Kidney (tissue), 13 donors: ENCODE measurements at regions not wholly inside any gene's neighbourhood (a gene's known extent, or its start where the extent isn't known, plus 50 kb on each side); places are given as distances from the start of the nearest gene placed in this dataset.

ENCODE experiments used
- DNase-seq, 5 donors: peaks; one replicate each; pipeline ENCODE4 v3.0.0-alpha.2; 2013 to 2020
- FAIRE-seq: peaks from 2 replicates; lab custom pipeline; 2012; peaks lifted over from hg19 to GRCh38; lab: Jason Lieb, UNC
- H3K27ac ChIP-seq, 2 donors: one replicate each; pipeline ENCODE4 v1.7.0; 2013; ENCODE audit warnings: low read depth in 2 of 2, low read length in 2 of 2, inconsistent platforms in 1 of 2
- H3K27me3 ChIP-seq: one replicate; pipeline ENCODE4 v1.7.1; 2013; ENCODE audit warnings: low read length, inconsistent platforms; ENCODE audit not compliant: control insufficient read depth, insufficient read depth
- H3K36me3 ChIP-seq, 3 donors: one replicate each; pipeline versions ENCODE4 v1.7.0 to v1.7.1; 2013; ENCODE audit warnings: low read length in 3 of 3, control low read depth in 1 of 3, inconsistent platforms in 1 of 3; ENCODE audit not compliant: insufficient read depth in 3 of 3, control insufficient read depth in 2 of 3
- H3K4me1 ChIP-seq, 3 donors: one replicate each; pipeline versions ENCODE4 v1.7.0 to v1.7.1; 2013; ENCODE audit warnings: low read length in 3 of 3, inconsistent platforms in 1 of 3, low read depth in 1 of 3; ENCODE audit not compliant: control insufficient read depth in 2 of 3, insufficient read depth in 2 of 3
- H3K4me3 ChIP-seq, 3 donors: one replicate each; pipeline versions ENCODE4 v1.7.0 to v1.8.1; 2013; ENCODE audit warnings: low read length in 3 of 3, control low read depth in 1 of 3, inconsistent platforms in 1 of 3
- H3K9ac ChIP-seq, 3 donors: one replicate each; pipeline versions ENCODE4 v1.7.0 to v1.7.1; 2013; ENCODE audit warnings: low read length in 3 of 3, control low read depth in 1 of 3, inconsistent platforms in 1 of 3
- H3K9me3 ChIP-seq, 3 donors: one replicate each; pipeline versions ENCODE4 v1.7.0 to v1.7.1; 2013; ENCODE audit warnings: low read length in 3 of 3, control low read depth in 1 of 3, inconsistent platforms in 1 of 3; ENCODE audit not compliant: control insufficient read depth in 2 of 3, insufficient read depth in 1 of 3
- intact Hi-C: fragments of 100-400 bp; cut with DNase I; formaldehyde crosslinking; loops from one replicate; pipeline ENCODE4 v1.11.1; 2022
- TF ChIP-seq, protein P1 (sequence below): IDR thresholded peaks from 3 replicates; pipeline ENCODE4 v1.5.1; 2012; ENCODE audit warnings: mild to moderate bottlenecking, moderate library complexity, borderline replicate concordance; ENCODE audit not compliant: insufficient read depth; ENCODE audit errors: extremely low read depth
- donor health status: control.
- donor health status: control.
- donor health status: control.
- donor health status: control.
- donor health status: control.
- donor health status: DM: yes; HTN: yes; CAD: no.
- donor health status: Normal renal cell carcinoma (clear cell type).

DNA sequence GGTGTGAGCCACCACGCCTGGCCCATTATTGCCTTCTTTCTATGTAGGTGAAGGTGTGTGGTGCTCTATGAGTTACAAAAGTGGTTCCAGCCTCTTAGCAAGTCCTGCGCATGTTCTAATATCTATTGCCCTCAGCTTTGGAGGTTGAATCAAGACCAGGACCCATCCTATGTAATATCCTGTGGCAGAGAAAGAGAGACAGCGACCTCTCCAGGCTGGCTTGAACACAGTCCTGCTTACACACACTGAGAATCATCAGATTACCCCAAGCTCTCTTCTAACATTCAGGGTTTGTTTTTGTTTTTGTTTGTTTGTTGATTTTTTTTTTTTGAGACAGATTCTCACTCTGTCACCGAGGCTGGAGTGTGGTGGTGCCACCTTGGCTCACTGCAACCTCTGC, 94.7 kb upstream of the OSMR start:
- intact Hi-C loops: no loop called here
- Histone ChIP-seq H3K27me3 (no peaks in the 10 kb centered on the region), H3K9ac (no peak overlapping the region), H3K9me3 (no peaks in the 10 kb centered on the region), H3K4me3 (no peak overlapping the region), H3K27ac (no peak overlapping the region), H3K4me1 (no peaks in the 10 kb centered on the region), H3K36me3 (no peaks in the 10 kb centered on the region)
- FAIRE-seq: no peak
- DNase-seq: no peak
- TF ChIP-seq, protein P1, sequence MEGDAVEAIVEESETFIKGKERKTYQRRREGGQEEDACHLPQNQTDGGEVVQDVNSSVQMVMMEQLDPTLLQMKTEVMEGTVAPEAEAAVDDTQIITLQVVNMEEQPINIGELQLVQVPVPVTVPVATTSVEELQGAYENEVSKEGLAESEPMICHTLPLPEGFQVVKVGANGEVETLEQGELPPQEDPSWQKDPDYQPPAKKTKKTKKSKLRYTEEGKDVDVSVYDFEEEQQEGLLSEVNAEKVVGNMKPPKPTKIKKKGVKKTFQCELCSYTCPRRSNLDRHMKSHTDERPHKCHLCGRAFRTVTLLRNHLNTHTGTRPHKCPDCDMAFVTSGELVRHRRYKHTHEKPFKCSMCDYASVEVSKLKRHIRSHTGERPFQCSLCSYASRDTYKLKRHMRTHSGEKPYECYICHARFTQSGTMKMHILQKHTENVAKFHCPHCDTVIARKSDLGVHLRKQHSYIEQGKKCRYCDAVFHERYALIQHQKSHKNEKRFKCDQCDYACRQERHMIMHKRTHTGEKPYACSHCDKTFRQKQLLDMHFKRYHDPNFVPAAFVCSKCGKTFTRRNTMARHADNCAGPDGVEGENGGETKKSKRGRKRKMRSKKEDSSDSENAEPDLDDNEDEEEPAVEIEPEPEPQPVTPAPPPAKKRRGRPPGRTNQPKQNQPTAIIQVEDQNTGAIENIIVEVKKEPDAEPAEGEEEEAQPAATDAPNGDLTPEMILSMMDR: no peak

DNA sequence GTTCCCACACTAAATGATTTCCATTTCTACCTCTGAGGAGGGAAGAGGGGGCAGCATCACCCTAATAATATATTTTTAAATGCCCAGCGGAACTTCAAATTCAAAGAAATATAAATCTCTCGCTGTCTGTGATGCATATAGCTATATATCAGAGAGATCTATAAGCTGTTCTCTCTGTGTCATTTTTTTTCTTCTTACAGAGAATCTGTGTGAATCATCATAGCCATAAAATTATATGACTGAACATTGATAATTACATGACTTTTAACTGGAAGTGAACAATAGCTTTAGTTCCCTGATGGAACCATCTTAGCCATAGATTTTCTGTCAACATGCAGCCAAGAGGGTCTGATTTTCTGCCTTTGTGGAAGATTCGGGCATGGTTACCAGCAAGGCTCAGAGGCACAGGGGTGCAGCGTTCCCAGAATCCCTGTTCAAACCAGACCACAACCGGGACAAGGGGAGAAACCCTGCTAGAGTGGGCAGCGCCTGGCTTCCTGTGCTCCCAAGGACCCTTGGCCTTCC, 93.7 kb upstream of the OSMR start:
- intact Hi-C loops: no loop called here
- no peak overlapping the region for H3K4me3 ChIP-seq
- no peaks in the 10 kb centered on the region for H3K9me3 ChIP-seq
- TF ChIP-seq, protein P1: no peak
- H3K27ac ChIP-seq: no peak overlapping the region
- DNase-seq: no peak
- no peak for FAIRE-seq
- H3K36me3 ChIP-seq: no peaks in the 10 kb centered on the region
- H3K4me1 ChIP-seq: no peaks in the 10 kb centered on the region
- no peaks in the 10 kb centered on the region for H3K27me3 ChIP-seq
- H3K9ac ChIP-seq: no peak overlapping the region

DNA sequence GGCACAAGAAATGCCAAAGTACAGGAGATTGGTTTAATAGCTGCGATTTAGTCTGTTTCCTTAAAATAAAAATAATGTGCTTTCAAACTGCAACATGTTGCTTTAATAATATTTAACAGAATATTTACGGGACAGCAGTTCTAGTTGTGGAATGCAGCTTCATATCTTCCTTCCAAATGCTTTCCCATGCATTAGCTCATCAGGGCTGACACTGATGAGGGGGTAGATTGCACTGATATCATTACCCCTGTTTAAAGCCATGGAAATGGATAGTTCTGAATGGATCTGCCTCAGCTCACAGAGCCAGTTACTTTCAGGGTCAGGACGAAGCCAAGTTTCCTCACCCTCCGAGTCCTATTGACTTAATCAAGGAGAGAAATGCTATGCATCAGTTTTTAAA, 93.2 kb upstream of the OSMR start:
- Histone ChIP-seq H3K27ac (no peak overlapping the region), H3K36me3 (no peaks in the 10 kb centered on the region), H3K9me3 (no peaks in the 10 kb centered on the region), H3K4me3 (no peak overlapping the region), H3K27me3 (no peaks in the 10 kb centered on the region), H3K4me1 (no peaks in the 10 kb centered on the region), H3K9ac (no peak overlapping the region)
- intact Hi-C loops: no loop called here
- FAIRE-seq: no peak
- TF ChIP-seq, protein P1: no peak
- DNase-seq: no peak

DNA sequence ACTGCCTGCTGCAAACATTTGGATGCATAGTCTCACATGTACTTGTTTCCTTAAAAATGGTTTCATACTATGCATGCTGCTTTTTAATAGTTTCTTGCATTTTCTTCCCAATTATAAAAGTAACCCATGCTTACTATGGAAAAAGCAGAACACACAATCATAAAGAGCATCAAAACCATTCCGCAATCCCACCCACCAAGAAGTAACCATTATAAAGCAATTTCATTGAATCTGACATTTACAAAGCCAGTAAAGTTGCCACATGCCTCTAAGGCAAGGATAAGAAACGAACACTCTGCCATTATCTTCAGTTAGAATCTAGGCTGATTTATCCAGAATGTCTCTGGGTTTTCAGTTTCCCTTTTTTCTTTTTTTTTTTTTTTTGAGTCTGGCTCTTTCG, 92.7 kb upstream of the OSMR start:
- no peaks in the 10 kb centered on the region for H3K9me3 ChIP-seq
- intact Hi-C loops: no loop called here
- H3K27me3 ChIP-seq: no peaks in the 10 kb centered on the region
- no peaks in the 10 kb centered on the region for H3K36me3 ChIP-seq
- FAIRE-seq (no peak), DNase-seq (no peak)
- H3K9ac ChIP-seq: no peak overlapping the region
- no peak overlapping the region for H3K27ac ChIP-seq
- no peak overlapping the region for H3K4me3 ChIP-seq
- H3K4me1 ChIP-seq: no peaks in the 10 kb centered on the region
- TF ChIP-seq, protein P1: no peak
